ENCODE measurements at regions not wholly inside any gene's neighbourhood (a gene's known extent, or its start where the extent isn't known, plus 50 kb on each side); places are given as distances from the start of the nearest gene placed in this dataset.

GRCh38 chr16:73385696-73386095, 337.8 kb upstream of the ZFHX3 start:
- Histone ChIP-seq H3K9me3 (no peaks in the 10 kb centered on the region), H3K4me3 (no peak overlapping the region), H3K27me3 (no peaks in the 10 kb centered on the region), H3K36me3 (no peaks in the 10 kb centered on the region), H3K4me1 (no peaks in the 10 kb centered on the region), H3K27ac (replicated peaks in 1 of 4) (no peak overlapping the region)
- intact Hi-C loops (cut with DNase I) = no loop called here
- TF ChIP-seq CTCF (IDR thresholded peaks at IDR 0.05) = no peak
- TF ChIP-seq POLR2A (IDR thresholded peaks at IDR 0.05; ENCODE audit: low read depth) = no peak
- TF ChIP-seq POLR2AphosphoS5 (IDR thresholded peaks at IDR 0.05) = no peak
- TF ChIP-seq EP300 (IDR thresholded peaks at IDR 0.05) = no peak
- DNase-seq (ENCODE audit: extremely low spot score) = no peak
- 87% methylated on average over 5 of the region's 5 CpGs for WGBS

- 94% methylated on average over 5 of the region's 5 CpGs for WGBS
- intact Hi-C loops (cut with DNase I) = no loop called here
- Histone ChIP-seq H3K36me3 (no peaks in the 10 kb centered on the region), H3K27me3 (no peaks in the 10 kb centered on the region), H3K27ac (replicated peaks in 1 of 4) (no peak overlapping the region), H3K4me3 (no peak overlapping the region), H3K9me3 (no peaks in the 10 kb centered on the region), H3K4me1 (no peaks in the 10 kb centered on the region)
- no peak for TF ChIP-seq POLR2A (IDR thresholded peaks at IDR 0.05; ENCODE audit: low read depth)
- TF ChIP-seq EP300 (IDR thresholded peaks at IDR 0.05) = no peak
- DNase-seq (ENCODE audit: extremely low spot score) = no peak
These were observed 336.7 kb upstream of the ZFHX3 start for GRCh38 chr16:73384506-73385089.

GRCh38 chr16:73383988-73384365, 336.0 kb upstream of the ZFHX3 start:
- TF ChIP-seq CTCF (IDR thresholded peaks at IDR 0.05) (no peak), EP300 (IDR thresholded peaks at IDR 0.05) (no peak)
- Histone ChIP-seq H3K4me1 (no peaks in the 10 kb centered on the region), H3K4me3 (no peak overlapping the region)

GRCh38 chr16:73383195-73383987, 335.5 kb upstream of the ZFHX3 start:
- no peaks in the 10 kb centered on the region for H3K9me3 ChIP-seq
- no peaks in the 10 kb centered on the region for H3K27me3 ChIP-seq
- no peak overlapping the region for H3K27ac ChIP-seq (replicated peaks in 1 of 4)
- TF ChIP-seq POLR2AphosphoS5 (IDR thresholded peaks at IDR 0.05) (no peak), EP300 (IDR thresholded peaks at IDR 0.05) (no peak), POLR2A (IDR thresholded peaks at IDR 0.05; ENCODE audit: low read depth) (no peak), CTCF (IDR thresholded peaks at IDR 0.05) (no peak)
- H3K4me1 ChIP-seq = no peaks in the 10 kb centered on the region
- H3K4me3 ChIP-seq = no peak overlapping the region
- no peak for DNase-seq (ENCODE audit: extremely low spot score)
- WGBS = 83% methylated on average over 20 of the region's 21 CpGs
- intact Hi-C loops (cut with DNase I) = no loop called here
- H3K36me3 ChIP-seq = no peaks in the 10 kb centered on the region

More at GRCh38 chr16:73383988-73384365, 336.0 kb upstream of the ZFHX3 start:
- Histone ChIP-seq H3K27me3 (no peaks in the 10 kb centered on the region), H3K36me3 (no peaks in the 10 kb centered on the region), H3K9me3 (no peaks in the 10 kb centered on the region), H3K27ac (replicated peaks in 1 of 4) (no peak overlapping the region)
- DNase-seq (ENCODE audit: extremely low spot score) = no peak
- intact Hi-C loops (cut with DNase I) = no loop called here
- WGBS = 73% methylated on average over 3 of the region's 3 CpGs

GRCh38 chr16:73378471-73378870, 330.5 kb upstream of the ZFHX3 start:
- no peak overlapping the region for H3K4me3 ChIP-seq
- no peaks in the 10 kb centered on the region for H3K4me1 ChIP-seq
- WGBS = 92% methylated on average over 4 of the region's 4 CpGs
- intact Hi-C loops (cut with DNase I) = no loop called here
- H3K36me3 ChIP-seq = no peaks in the 10 kb centered on the region
- H3K9me3 ChIP-seq = no peaks in the 10 kb centered on the region
- no peak for DNase-seq (ENCODE audit: extremely low spot score)
- no peak overlapping the region for H3K27ac ChIP-seq (replicated peaks in 1 of 4)
- peaks cover 0 to 10% (median 0%) of the 10 kb centered on the region in 4 donors for H3K27me3 ChIP-seq
- TF ChIP-seq EP300 (IDR thresholded peaks at IDR 0.05) = no peak
- no peak for TF ChIP-seq CTCF (IDR thresholded peaks at IDR 0.05)
- TF ChIP-seq POLR2A (IDR thresholded peaks at IDR 0.05; ENCODE audit: low read depth) = no peak
- TF ChIP-seq POLR2AphosphoS5 (IDR thresholded peaks at IDR 0.05) = no peak
